Embryonic facial prominence (tissue), 1 donor: ENCODE measurements at regions not wholly inside any gene's neighbourhood (a gene's known extent, or its start where the extent isn't known, plus 50 kb on each side); places are given as distances from the start of the nearest gene placed in this dataset.

Experiments used
- DNase-seq: peaks from one replicate; pipeline ENCODE4 v3.0.0-alpha.2; 2016; ENCODE audit errors: extremely low spot score

DNA sequence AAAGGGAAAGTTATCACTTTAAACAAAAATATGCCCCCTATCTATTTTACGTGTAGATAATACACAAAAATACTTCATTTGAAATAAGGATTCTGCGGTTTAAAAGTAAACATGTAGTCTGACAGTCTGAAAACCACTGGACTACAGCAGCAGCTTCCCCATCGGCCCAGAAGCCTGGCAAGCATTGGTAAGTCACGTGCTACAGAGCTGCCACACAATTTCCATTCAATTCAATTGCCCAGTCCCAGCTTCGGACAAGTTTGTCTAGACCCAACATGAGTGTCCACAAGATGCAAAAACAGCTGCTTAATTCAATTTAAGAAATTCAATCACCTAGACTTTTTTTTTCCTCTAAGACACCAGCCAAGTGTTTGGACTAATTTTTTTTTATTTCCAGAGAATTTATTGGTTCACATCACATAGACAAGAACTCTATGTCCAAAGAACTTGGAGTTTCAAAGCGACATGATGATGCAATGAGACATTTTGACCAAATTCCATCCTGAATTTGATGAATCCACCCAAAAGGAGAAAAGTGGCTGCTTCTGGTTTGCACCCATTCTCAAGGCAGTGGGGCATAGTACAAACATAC, 458.9 kb downstream of the COG6 start:
- DNase-seq: no peak

- no peak for DNase-seq
These were observed 460.0 kb downstream of the COG6 start for GRCh38 chr13:40115426-40115825.

DNA sequence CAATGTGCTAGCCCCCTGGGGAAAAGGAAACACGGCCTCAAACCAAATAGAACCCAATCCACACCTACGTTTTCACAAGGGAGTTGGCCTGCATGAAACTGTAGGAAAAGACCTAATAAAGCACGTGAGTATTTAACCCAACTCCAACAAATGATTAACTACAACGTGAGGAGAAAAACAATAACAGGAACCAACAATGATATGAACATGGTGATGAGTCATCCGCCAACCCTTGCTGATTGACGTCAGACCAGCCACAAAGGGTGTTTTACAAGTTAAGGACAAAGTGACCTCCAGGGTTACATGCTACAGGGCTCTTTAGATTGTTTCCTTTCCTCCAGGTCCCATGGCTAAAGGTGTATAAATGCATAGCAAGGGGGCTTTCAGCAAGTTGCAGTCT, 460.5 kb downstream of the COG6 start:
- DNase-seq: no peak

DNA sequence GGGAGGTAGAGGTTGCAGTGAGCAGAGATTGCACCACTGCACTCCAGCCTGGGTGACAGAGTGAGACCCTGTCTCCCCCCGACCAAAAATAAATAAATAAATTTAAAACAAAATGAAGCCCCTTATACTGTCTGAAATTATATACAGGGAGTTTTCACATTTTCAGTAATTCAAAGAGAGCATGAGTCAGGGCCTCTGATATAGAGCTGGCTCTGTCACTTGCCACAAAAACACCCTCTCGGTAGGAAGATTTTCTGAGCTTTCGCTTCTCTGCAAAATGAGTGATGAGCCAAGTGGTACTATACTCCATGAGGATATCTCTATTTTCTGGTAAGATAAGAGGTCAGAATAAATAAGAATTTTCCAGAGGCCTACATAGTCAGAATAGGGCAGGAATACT, 462.9 kb downstream of the COG6 start:
- no peak for DNase-seq

DNA sequence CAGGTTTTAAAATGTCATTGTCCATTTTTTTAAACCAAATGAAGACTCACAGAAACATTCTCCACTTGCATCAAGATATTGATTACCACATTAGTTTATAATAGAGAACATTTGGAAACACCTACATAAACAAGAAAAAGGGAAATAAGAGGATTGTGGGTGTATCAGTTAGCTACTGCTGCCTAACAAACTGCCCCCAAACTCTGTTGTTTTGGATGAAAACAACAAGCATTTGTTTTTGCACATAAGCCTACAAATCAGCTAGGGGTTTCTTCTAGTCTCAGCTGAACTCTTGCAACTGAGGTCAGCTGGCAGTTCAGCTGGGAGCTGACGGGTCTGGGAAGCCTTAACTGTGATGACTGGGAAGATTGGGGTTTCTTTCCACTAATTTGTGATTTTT, 464.4 kb downstream of the COG6 start:
- no peak for DNase-seq

- DNase-seq: no peak
These were observed 464.8 kb downstream of the COG6 start for GRCh38 chr13:40120288-40120687.

DNA sequence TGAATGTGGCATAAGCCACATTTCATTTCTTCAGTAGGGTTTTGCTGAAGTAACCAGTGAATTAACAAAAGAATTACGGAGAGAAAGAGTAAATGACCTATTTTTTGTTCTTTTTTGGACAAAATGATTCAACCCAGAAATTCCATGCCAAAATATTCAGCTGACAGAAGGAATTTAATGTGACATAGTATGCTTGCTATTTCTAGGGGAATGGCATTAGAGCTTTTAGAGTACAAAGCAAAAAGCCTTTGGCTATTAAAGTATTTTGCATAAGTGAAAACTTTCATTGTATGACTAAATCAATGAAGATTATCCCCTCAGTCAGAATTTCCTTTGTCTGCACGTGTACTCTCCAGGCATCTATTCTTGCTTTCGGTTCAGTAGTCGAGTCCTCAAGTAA, 465.3 kb downstream of the COG6 start:
- DNase-seq: no peak

- no peak for DNase-seq
These were observed 466.3 kb downstream of the COG6 start for GRCh38 chr13:40121722-40122121.

DNA sequence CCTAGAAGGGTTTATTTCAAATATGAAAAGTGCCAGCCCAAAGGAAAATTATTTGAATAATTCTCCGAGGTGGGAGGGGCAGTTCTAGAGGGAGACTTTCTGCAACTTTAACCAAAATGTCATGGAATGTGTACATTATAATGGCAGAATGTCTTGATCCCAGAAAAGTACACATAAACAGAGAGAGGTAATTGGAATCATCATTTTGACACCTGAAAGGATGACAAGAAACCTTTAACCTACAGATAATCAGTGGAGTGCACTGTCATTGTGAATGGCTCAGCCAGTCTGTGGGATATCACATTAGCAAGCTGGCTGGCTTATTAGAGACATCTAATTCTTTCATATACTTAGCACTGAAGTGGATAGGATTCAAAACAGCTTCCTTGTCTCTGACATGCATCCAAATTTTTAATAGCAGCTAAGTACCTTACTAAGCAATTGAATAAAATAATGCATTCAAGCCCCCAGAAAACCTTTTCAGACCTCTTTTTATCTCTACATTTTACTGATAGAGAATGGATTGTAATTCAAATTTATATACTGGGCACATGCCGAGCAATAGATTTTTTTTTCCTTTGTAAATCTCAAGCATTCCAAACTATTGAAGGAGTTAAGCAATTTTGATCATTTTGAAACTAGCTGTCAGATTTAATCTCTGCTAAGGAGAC, 468.6 kb downstream of the COG6 start:
- no peak for DNase-seq

DNA sequence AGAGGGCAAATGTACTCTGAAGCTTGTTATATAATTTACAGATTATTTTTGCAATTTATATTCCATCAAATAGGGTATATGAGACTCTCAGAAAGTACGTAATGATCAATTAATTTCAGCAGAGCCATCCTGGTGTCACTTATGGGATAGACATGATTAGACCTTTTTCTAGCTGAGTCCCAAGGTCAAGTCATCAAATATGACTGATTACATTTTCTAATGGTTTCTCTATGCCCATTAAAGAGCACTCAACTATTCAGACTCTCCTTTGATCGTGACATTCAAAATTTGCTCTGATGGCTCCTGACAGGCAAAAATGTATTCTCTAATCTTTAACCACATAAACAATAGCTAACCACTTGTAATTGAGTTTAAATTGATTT, 469.2 kb downstream of the COG6 start:
- no peak for DNase-seq

- no peak for DNase-seq
These were observed 469.9 kb downstream of the COG6 start for GRCh38 chr13:40125336-40125735.

DNA sequence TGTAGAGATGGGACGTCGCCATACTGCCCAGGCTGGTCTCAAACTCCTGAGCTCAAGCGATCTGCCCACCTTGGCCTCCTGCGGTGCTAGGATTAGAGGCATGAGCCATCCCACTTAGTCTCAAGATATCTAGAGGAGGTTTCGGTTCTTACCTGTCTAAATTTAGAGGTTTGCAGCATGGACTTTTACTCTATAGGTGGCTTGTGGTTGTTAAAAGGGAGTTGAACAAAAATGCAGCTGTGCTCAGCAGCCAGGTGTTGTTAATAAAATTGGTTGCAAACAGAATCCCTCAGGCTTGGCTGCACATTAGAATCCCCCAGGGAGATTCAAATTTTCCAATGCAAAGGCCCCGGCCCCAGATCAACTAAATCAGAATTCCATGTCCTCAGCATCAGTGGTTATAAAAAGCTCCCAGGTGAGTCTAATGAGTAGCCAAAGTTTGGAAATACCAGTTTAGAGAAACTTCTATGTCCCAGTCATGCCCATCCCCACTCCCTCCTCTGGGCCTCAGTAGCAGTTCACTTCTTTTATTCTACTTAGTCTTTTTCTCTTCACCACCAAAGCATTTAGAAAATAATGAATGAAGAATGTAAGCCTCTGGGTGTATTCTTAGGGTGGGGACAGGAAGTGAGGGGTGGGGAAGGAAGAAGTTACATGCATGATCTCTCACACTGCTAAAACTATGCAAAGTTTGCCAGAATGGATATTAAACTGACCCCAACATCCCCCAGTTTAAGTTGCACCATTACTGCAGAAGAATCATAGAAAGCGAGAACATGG, 471.0 kb downstream of the COG6 start:
- no peak for DNase-seq

GRCh38 chr13:40127476-40127875, 472.0 kb downstream of the COG6 start:
- no peak for DNase-seq

- no peak for DNase-seq
These were observed 472.5 kb downstream of the COG6 start for GRCh38 chr13:40127925-40128324.

DNA sequence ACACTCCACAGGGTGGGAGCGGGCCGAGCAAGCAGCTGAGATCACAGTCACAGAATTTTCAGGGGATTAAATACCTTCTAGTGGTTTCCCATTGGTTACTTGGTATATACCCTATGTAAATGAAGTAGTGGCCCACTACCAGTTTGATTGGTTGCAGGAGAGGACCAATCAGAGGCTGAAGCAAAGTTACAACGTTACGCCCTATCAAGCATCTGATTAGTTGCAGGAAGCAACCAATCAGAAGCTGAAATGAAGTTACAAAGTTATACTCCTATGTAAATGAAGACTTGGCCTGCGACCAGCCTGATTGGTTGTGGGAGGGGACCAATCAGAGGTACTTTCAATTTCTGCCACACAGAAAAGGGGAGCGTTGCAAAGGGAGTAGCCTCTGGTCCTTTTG, 474.0 kb downstream of the COG6 start:
- no peak for DNase-seq

- no peak for DNase-seq
These were observed 475.6 kb downstream of the COG6 start for GRCh38 chr13:40130871-40131636.

DNA sequence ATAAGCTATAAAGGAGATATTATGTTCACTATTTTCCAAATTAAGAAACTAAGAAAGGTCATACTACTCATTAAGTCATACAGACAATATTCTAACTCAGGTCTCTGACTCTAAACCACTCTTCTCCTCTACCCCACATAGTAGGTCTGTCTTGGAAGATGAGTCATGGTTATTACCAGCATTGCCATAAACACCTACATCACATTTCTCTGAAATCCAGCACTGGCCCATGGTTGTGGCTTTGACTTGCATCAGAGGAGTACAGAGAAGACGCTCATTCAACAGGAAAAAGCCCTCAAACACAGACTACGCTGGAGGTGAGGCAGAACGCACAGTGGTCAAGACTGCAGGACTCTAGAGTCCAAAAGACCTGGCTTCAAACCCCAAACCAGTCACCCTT, 476.8 kb downstream of the COG6 start:
- no peak for DNase-seq

DNA sequence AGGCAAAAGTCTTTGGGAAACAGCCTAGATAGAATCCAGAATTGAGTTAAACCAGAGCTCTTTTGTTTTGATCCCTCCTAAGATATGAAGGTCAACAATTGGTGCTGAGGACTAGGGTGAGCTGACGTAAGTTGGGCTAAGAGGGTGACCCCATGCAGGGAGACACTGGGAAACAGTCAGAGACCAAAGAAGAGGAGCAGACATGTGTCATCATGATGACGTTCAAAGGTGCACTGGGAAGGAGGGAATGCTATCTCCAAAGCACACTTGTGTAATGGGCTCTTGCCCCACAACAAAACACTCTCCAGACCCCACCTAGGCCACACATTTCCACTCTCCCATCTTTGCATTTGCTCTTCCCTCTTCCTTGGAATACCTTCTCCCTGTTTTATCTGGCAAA, 481.4 kb downstream of the COG6 start:
- no peak for DNase-seq

GRCh38 chr13:40137400-40137799, 481.9 kb downstream of the COG6 start:
- DNase-seq: no peak

DNA sequence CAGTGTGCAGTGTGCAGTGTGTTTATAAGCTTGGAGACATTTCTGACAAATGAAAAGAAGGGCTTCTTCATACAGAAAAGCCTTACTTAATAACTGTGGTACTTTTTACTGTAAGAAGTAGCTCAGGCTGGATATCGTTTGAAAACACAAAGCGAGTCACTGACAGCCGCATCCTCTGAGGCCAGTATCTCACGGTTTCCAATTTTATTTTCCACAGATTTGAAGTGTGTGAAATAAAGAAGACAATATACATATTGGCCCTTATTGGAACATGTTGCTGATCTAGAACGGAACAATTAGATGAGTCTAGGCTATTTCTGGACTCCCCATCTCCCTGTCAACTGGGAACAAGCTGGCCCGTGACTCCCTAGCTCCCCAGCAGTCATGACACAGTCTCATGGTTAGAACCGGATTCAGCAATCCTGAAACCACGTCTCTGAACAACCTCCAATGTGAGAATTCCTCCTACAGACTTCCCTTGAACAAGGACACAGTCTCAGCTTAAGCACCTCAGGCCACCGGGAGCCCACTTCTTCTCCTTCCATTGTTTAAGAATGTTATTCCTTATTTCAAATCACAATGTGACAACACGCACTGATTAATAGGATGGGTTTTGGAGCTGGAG, 484.5 kb downstream of the COG6 start:
- DNase-seq: no peak

DNA sequence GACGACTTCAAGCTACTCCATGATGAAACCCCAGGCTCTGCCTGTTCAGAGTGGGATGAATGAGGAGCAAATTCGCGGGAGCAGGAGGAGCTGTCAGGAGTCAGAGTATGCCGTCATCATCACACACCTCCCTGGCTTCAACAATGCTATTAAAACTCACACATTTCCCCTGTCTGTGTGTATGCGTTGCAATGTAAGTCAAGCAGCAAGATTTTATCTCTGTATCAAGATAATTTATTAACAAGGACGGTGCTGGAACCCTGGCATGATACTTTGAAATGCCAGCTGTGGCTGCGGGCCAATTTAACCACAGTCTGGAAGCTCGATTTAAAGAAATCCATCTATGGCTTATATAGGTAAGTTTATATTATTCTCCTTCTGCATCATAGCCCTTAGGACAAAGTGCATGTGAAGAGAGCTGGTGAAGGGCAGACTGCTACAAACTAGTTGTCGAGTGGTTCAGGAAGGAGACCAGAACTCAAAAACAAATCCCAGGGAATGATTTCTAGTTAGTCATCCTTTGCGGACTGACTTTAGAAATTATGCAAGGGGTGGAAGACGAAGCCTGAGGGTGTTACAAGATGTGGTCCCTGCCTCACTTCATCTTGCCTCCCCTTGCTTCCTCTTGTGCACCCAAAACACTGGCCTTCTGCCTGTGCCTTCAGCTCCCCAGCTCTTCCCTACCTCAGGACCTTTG, 486.5 kb downstream of the COG6 start:
- DNase-seq: no peak
